ENCODE measurements at regions not wholly inside any gene's neighbourhood (a gene's known extent, or its start where the extent isn't known, plus 50 kb on each side); places are given as distances from the start of the nearest gene placed in this dataset.

DNA sequence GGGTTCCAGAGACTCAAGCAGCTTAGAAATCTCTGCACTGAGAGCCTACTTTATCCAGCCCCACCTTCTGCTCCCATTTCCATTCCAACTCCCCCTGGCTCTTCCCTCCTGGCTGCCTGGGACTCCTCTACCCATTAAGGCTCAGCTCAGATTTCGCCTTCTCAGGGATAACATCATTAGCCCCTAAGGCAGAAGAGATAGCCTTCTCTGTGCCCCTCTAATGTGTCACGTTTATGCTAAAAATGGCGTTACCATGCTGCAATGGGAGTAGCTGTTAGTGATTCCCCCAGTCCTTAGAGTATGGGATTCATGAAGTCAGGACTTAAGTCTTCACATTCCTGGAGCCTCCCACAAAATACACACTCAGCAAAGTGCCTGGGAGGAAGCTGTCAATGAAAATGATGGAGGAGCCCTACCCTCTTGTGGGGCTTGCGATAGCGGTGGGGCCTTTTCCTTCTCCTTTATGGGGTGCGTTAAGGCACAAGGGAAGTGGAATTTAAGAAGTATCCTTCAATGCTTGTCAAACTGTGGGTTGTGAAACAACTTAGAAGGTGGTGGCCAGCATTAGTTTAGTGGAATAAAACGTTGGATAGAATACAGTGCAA lies 144.7 kb upstream of the COPS8 start:
- DNase-seq, result no peak

DNA sequence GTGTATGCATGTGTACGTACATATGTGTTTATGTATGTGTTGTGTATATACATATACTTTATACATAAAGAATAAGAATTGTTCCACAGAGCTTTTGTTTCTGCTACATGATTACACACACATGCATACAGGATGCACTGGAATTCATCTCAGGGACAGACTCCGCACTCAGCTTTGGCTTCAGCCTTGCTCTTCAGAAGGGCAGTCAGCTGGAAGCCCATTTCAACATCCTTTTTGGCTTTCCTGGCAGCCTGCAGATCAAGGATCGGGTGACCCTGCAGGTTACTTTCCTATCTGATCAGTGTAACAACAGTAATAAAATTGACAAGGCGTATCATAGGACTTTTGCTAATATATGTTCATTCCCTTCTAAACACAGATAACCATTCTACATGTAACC lies 144.1 kb upstream of the COPS8 start:
- no peak for DNase-seq

GRCh38 chr2:236942554-236942953 lies 143.1 kb upstream of the COPS8 start:
- no peak for DNase-seq

DNA sequence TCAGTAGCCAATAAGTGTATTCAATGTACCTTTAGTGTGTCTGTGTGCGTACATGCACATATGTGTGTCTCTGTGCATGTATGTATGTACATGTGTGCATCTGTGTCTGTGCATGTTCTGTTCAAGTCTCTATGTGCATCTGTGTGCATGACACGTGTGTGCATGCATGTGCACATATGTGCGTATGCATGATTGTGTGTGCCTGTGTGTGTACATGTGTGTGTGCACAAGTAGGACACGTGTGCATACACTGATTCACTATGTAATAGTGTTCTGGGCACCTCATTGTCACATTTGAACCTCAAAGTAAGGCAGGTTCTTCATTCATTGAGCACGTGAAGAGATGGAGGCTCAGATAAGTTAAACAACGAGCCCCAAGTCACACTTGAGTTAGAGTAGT lies 142.6 kb upstream of the COPS8 start:
- no peak for DNase-seq

- no peak for DNase-seq
These were observed 141.7 kb upstream of the COPS8 start for GRCh38 chr2:236943841-236944513.

- DNase-seq, result no peak
These were observed 141.1 kb upstream of the COPS8 start for GRCh38 chr2:236944561-236944960.

DNA sequence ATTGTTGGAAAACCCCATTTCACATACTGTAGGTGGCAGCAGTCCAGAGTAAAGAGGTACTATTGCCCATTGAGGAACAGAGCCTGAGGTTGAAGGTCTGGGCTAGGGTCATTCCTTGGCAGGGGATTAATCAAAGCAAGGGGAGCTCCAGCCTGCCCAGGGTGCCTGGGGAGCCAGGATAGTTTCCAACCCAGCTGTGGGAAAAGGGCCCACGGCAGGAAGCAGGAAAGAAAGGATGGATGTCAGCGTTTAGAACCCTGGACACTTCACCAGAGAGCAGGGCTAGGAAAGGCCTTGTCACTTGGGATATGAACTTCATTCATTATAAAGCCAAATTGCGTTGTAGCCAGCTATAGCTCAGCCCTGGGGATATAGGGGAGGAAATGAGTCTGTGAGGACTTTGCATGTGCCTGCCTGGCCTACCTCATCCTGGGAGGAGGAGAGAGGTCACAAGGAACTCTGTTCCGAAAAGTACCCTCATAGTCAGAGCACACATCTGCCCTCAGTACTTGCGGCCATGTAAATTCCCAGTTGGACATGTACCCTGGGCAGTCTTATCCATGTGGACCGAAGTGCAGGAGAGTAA lies 140.2 kb upstream of the COPS8 start:
- no peak for DNase-seq

DNA sequence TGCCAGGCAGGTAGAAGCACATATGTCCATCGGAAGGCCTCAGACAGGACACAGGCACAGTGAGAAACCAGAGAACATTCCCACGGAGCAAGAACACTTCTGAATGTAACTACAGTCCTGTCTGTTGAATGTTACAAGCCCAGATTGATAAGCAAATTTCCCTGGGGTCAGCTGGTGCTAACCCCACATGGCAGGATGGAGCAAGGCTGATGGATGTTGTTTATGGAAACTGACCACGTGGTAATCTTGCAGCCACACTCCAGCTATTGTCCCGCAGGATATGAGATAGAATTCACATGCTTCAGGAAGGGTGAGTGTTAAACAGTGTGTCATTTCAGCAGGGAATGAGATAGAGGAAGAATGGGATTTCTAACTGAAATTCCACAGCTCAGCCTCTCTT lies 138.8 kb upstream of the COPS8 start:
- DNase-seq, result no peak

DNA sequence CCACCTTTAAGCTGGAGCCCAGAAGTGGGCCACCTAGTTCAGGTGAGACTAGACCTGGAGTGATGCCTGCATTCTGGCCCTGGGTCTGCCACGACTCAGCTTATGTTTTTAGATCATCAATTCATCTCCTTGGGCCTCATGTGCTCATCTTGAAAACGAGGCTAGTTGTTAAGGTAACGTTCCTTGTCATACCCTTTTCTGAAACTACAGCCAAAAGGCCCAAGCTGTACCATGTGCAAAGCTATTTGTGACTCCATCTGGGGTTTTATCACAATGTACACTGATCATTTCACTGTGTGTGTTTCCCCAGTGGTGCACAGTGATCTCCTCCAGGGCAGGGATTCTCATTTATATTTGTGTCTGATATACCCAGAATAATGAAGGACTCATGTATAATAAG lies 138.4 kb upstream of the COPS8 start:
- DNase-seq, result no peak

GRCh38 chr2:236947896-236948295 lies 137.8 kb upstream of the COPS8 start:
- no peak for DNase-seq

DNA sequence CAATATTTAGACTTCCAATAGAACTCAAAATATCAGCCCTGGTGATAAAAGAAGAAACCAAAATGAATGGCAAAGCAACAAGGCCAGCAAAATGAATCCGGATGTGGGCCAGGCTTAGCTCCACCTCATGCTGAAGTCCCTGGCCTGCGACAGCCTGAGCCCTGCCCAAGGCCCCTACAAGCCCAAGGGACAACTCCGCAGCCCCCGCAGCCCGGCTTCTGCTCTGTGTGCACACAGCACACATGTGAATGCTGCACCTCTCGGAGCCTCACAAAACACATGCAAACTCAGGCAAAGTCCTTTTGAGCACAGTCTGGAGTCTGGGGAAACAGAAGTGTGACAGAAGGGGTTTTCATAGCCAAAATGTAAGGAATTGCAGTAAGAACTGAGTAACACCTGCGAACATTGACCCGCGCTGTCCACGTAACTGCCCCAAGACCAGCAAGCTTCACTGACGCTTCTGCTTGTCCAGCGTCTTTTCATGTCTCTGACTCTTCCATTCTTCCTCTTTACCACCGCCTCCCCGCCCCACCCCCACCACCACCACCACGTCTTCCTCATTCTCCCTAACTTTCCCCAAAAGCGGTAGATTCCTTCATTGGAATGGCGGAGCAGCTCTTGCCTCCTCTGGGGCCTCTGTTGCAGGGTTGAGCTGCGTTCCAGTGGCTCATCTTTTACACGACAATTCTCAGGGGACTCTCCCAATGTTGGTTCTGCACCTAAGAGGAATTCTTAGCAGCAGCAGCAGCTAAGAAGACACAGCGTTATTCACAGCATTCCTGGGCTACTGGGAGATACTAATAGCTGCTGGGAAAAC lies 136.4 kb upstream of the COPS8 start:
- DNase-seq, result no peak

GRCh38 chr2:236951830-236952475 lies 133.7 kb upstream of the COPS8 start:
- no peak for DNase-seq

DNA sequence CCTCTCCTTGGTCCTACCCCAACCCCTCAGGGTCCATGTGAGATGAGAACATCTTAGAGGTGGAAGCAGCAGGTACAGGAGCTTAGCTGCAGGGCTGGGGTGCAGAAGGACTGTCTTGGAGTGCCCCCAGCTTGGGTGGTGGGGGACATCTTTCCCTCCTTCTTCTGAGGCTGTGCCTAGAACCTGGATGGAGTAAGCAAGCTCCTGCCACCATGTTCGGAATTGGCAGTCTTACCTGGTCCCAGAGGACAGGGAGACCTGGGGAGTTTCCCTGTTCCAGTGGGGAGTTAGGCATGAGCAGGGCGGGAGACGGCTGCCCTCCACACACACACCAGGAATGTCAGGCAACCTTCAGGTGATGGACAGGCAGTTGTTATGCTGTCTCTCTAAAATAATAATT lies 131.0 kb upstream of the COPS8 start:
- DNase-seq, result no peak

- no peak for DNase-seq
These were observed 130.1 kb upstream of the COPS8 start for GRCh38 chr2:236955521-236956030.

DNA sequence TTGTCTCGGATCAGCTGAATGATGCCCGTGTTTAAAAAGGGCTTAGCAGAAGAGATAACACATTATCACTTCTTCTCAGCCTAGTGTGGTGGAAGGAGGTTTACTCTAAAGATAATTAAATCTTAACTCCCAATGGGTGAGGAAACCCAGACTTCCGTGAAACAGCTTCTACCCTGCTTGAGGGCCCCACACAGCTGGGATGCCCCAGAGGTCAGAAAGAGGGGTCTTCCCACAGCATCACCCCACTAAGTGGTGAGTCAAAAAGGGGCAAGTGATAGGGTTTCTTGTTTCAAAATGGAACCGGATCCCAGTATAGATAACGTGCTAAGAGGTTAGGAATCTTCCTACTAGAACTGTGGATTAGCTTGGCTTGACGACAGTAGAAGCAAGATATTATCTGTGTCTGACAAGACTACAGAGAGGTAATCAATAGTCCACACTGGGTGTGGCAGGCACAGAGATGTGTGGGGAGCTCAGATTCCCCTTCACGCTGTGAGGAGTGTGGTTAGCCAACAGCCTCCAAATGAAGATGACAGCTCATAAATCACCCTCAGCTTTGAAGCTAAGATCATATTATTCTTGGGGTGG lies 129.6 kb upstream of the COPS8 start:
- DNase-seq, result peak; percentile 27

- no peak for DNase-seq
These were observed 129.0 kb upstream of the COPS8 start for GRCh38 chr2:236956641-236957040.

- no peak for DNase-seq
These were observed 126.7 kb upstream of the COPS8 start for GRCh38 chr2:236959036-236959435.

GRCh38 chr2:236959876-236960275 lies 125.8 kb upstream of the COPS8 start:
- no peak for DNase-seq

DNA sequence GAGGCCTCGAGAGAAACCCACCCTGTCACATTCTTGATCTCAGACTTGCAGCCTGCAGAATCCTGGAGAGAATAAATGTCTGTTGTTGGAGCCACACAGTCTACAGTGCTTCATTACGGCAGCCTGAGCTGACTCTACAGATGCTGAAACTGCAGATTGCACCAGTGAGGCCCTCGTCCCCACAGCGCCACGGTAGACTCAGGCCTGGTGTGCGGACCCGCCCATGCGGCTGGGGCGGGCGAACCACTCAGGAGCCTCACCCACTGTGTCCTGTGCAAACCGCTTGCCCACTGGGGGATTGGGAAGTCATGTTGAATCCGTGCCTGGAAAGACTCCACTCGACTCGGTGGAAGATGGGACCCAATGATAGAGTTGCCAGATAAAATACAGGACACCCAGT lies 125.2 kb upstream of the COPS8 start:
- no peak for DNase-seq

DNA sequence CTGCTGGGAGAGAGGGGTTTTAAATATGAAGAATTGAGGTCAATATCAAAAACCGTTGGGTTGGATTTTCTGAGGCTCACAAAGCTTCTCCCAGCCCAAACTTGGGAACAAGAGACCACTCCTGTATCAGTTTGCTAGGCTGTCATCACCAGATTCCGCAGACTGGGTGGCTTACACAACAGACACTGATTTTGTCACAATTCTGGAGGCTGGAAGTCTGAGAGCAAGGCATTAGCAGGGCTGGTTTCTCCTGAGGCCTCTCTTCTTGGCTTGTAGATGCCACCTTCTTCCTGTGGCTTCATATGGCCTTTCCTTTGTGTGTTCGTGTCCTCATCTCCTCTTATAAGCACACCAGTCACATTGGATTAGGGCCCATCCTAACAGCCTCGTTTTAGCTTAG lies 122.9 kb upstream of the COPS8 start:
- DNase-seq, result no peak

DNA sequence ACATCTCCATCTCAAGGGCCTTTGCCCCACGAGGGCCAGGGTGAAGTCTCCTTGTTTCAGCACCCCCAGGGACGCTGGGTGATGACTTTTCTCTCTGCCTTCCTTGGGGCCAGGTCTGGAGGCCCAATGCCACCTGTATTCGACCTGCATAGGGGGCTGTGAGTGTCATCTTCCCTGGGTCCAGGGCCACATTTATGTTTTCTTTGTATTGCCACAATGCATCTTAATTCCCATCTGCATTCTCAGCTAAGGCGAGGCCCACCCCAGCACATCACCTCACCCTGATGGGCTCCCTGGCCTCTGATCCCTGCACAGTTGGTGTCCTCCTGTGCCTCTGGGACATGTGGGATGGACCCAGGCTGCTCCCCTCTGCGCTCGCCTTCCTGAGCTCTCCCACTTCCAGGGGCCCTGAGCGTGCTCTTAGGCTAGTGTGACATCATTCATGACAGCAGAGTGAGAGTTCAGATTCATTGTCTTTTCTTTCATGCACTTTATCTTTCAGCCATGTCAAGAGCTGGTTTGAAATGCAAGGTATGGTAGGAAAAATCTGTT lies 122.0 kb upstream of the COPS8 start:
- DNase-seq, result no peak

DNA sequence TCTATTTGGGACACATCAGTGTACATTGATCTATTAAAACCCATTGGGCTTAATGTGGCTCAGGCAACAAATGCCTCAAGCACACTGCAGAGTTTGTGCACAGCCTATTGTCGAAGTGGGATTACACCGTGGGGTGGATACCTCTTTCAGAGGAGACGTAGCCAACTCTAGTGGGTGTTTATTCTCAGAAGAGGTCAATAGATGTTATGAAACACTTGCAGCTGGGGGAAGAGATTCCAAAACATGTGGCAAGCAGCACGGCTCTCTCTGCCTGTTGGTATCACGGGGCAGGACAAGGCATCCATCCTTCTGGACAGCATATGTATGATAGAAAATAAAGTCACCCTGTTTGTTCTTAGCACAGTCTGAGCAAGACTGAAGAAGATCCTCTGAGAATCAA lies 121.4 kb upstream of the COPS8 start:
- DNase-seq, result no peak
